NCI-H128 (cell line): ENCODE measurements at regions not wholly inside any gene's neighbourhood (a gene's known extent, or its start where the extent isn't known, plus 50 kb on each side); places are given as distances from the start of the nearest gene placed in this dataset.

ENCODE experiments used
- DNase-seq: peaks from one replicate; lab custom pipeline; 2025; ENCODE audit not compliant: unreplicated experiment; lab: John Stamatoyannopoulos, UW

DNA sequence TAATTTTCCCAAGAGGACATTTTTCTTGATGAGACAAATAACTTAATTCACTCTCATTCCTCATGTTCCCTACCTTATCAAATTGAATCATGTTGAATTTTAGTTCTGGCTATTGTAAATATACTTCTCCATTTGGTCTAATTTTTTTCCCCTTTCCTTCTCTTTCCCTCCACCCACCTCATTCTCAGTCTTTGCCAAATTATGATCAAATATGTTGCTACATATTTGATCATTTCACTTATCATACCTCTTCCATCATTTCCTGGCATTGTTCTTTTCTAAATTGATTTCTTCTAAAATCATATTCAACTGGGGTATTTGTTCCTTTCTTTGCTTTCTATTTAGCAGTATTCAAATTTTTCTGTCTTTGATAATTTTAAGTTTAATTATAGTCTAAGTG, 52.3 kb downstream of the HDGFL1 start:
- no peak for DNase-seq

DNA sequence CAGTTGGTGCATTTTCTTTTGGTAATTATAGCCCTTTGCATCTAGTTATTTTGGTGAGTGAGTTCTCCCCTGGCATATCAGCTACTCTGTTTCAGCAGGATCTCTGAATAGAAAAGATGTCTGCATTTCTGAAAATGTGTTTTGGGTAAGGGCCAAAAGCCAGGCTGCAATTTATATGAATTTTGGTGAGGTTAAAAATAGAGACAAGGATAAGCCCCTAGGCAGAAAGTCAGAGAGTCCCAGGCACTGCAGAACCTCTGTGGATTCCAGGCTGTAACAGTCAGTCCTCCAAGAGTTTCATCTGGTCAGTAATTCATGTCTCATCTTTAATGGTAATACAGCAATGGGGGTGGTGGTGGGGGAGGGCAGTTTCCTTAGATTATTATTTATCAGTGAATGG, 53.0 kb downstream of the HDGFL1 start:
- no peak for DNase-seq

DNA sequence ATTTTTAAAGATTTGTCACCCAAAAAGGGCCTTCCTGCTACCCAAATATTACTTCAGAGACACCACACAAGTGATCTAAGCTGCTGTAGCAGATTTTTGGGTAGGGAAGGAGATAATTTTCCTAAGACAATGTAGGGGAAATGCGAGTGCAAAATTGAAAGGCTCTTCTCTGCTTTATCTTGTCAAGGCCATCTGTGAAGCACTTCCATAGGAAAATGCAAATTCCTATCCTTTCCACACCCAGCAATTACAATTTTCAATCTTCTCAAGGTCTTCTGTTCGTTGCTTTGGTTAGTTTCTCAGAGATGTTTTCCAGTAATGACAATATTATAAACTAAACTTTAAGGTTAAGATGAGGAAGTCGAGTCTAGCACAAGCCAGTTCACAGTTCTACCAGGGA, 53.4 kb downstream of the HDGFL1 start:
- DNase-seq, result no peak

DNA sequence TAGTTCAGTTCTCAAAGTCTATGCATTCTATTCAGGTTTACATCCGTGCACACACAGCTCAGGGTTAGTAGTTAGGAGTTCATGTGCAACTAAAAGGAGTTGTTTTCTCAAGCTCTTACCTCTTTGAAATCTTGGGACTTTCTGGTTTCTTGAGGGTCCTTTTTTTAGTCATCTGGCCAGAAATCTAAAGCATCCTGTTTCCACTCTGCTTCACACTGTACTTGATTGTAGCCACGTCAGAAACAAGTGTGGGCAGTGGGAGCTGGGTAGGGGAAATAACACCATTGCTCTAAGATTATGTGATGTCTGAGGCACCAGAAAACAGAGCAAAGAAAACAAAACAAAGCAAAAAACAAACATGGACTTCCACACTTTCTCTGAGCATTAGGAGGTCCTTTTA, 58.3 kb downstream of the HDGFL1 start:
- no peak for DNase-seq

DNA sequence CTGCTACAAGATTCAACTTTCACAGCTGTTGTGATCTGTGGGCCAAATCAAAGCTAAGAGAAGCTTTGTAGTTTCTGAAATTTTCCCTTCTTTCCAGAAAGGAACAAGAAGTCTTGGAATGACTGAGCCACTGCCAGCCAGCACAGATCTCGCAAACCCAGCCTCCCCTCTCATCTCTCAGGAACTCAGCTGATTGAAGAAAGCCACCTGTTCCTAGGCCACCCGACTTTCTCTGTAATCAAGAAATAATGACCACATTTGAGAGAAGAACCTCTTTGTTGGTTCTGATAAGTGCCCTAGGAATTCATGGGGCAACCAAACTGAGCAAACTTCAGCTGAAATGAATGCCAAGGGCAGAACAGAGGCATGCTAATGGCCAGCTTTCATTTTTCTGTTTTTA, 61.7 kb downstream of the HDGFL1 start:
- no peak for DNase-seq

DNA sequence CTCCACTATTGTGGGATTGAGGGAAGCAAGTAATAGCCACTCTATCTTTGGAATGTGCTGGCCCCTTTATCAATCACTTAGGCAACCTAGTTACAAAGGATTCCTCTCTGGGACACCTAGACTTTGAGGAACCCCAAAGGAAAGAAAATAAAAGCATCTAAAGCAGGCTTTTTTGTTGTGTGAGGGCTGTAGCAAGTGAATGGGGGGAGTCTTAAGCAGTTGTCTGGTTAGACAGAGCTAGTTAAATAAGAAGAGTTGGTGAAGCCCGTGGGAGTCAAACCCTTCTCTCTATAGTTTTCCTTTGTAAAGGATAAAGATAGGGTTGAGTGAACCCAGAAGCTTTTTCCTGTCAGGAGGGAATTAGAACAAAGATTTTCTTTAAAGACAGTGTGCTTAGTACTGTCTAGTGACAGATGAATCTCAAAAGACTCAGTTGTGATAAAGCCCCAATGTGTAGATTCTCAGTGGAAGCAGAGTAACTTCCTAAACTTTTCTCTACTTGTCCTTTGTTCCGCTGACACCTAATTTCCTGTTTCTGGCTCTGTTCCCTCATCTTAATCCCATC, 63.3 kb downstream of the HDGFL1 start:
- DNase-seq, result no peak

DNA sequence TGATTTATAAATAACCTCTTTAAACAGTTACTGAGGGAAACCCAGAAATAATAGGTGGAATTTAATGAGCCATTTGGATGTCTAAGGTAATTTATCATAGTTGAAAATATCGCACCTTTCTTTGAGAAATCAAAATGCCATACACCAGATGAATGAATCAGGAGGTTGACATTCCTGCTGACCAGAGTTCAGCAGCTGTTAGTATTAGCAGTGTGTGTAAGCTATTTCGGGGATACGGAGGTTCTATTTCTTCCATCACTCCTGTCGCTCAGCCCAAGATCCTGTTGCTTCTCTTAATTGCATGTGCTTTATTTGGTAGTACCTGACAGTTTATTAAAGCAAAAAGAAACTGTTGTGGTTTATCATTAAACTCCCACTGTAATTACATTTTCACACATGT, 67.1 kb downstream of the HDGFL1 start:
- DNase-seq, result no peak

DNA sequence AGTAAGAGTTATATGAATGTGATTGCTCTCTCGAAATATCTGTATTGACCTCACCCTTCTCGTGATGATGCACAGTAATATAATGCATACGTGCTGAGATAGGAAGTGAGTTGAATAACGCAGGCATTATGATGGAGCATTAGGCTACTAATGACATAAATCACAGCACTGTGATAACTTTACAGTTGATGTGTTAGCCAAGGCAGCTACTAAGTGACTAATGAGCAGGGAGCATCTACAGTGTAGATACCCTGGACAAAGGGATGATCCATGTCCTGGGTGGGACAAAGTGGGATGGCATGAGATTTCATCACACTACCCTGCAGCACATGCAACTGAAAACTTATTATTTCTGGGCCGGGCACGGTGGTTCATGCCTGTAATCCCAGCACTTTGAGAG, 68.4 kb downstream of the HDGFL1 start:
- DNase-seq, result no peak

DNA sequence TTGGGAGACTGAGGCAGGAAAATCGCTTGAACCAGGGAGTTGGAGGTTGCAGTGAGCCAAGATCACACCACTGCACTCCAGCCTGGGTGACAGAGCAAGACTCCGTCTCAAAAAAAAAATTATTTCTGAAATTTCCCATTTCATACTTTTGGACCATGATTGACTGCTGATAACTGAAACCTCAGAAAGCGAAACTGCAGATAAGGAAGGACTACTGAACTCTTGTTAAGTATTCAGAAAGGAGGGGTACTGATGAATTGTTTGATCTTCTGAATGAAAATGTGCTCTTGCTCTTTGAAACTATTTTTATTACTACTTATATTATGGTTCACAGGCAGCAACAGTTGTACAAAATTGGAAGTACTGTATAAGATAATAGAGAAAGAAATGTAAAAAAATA, 69.0 kb downstream of the HDGFL1 start:
- no peak for DNase-seq

DNA sequence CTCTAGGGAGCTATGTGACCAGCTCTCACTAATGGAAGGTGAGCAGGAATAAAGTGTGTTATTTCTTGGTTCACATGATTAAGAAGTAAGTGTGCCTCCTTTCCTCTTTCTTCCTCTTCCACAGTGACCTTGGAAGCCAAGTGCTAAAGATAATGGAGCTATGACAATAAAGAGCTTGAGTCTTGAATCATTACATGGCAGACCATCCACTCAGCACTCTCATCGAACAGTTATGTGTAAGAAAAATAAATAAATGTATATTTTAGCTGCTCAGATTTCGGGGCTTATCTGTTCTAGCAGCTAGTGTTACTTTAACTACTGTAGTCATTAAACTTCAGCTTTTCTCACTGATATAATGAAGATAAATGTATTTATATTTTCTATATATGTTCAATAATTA, 72.9 kb downstream of the HDGFL1 start:
- no peak for DNase-seq

DNA sequence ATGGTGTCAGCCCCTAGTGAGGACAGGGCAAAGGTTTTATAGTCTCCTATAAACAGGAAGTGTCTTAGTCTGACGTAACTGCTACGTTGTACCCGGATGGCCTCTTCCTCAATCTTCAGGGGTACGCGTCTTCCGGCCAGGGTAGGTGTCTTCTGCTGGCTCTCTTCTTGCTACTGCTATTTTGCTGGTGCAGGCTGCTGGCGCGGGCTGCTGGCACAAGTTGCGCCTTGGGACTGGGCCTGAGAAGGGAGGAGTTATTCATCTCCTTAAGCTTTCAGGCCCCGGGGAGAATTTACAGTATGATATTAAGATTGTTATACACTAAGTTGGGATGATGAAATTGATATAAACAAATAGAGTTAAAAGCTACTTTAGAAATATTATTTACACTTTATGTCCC, 74.4 kb downstream of the HDGFL1 start:
- DNase-seq, result no peak

DNA sequence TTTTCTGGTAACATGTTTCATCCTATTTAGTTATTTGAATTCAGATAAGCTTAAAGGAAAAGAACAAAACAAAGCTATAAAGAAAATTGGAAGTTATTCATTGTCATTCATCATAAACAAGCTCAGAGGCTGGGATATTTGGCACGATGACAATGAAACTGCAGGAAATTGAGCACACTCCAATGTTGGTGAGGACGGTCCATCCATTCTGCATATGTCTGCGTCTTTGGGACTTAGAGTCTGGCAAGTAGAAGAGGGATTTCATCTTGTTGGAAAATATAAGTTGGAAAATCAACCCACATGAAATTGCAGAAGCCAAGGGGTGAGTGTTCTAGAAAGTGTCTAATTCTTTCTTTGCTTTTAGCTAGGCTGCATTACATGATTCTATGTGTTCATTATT, 78.4 kb downstream of the HDGFL1 start:
- no peak for DNase-seq

DNA sequence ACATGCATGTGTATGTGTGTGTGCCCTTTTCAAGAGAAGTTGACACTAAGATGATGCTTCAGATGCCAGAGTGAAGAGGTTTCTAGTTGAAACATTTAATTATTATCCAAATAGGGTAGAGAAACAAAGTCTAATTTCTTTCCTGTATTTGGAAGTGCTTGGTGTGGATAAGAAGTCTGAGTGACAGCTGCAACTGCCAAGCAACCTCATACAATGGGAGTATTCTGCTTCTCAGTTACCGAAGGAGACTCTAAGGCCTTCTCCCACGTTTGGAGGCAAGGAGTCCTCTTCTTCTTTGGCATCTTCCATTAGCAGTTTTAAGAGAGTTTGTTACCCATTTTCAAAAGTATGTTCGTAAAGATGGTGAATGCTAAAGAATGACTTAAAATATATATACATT, 82.4 kb downstream of the HDGFL1 start:
- no peak for DNase-seq

DNA sequence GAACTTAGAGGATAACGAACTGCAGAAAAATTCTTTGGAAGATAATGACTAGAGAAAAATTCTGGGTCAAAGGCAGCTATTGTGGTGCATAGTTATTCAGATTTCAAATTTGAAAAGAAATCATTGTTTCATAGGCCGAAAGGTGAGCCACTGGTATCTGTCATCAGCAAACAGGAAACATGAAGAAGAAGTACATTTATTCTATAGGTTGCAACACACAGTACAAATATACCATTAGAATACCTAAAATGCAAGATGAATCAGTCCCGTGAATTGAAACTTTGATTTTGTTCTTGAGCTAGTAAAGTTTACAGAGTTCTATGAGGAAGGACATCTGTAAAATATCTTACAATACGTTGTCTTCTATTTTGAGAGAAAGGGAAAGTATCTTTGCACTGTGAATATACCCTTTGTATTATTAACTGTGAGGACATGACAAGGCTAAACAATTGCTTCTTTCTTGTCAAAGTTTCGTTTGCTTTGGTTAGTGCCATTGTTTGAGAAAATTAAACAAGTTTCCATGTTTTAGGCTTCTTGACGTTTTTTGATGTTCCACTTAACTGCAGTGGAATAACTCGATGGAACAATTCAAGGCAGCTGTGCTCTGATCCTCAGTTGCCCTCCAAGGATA, 84.7 kb downstream of the HDGFL1 start:
- DNase-seq, result no peak

DNA sequence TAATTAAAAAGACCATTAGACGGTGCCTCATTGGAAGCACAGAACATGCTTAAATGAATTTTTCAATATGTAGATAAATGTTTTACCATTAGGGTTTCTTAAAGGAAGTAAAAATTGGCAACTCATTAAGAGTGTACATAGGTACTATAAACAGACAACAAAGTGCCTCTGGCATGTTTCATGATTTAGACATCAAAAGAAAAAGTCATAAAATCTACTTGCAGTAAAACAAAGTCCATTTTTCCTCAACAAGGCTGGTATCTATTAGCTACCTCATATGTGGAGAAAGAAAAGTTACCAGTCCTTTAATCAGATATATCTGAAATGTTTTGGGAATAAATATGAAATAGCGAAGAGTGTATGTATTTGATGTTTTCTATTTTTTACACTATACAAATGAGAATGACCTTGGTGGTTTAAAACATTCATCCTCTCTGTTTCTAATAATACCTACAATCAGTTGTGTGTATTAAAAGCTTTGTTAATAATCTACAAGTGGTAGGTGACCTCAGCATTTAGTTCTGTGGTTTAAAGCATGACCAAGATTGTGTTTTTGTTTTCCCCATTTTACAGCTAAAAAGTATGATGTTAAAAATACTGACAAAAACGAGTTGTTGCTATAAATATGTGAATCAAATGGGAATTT, 87.5 kb downstream of the HDGFL1 start:
- no peak for DNase-seq

DNA sequence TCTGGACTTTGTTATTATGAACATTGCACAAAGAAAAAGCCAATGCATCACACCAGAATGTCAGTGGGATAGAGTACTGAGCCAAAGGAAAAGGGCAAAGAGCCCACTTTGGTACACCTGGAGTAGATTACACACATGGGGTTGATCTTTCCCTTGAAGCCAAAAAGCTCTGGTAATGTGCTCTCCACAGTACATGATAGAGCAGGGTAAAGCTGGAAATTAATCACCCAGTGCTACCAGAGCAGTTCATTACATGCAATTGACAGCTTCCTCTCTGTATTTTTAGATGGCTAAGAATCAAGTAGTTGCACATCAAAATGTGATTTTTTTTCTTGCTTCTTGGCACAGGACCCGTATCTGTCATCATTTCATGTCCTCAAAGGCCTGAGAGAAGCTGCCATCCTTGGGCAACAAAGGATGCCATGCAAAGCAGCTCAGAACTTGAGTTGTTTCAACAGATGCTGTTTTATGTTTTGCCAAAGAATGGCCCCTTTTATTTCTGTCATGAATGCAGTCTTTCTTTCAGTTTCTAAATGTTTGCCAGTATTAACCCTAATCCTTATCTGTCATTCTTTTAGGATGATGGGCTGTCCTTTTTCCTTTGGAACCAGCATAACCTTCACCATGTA, 88.1 kb downstream of the HDGFL1 start:
- DNase-seq, result no peak

DNA sequence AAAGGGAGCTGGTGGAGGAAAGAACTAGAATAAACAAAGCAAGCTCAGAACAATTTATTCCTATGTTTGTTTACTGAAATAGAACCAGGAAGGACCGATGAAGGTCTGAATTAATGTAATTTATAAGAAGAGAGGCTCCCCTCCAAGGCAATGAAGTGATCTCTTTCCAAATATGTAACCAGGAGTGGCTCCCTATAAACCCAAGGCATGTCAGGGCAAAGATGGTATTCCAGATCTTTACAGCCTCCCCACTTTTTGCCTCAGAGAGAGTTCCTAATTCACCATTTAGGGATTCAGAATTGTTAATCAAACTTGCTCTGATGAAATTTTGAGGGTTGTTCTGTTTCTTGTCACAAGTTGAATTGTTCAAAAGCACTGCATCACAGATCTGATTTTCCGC, 88.8 kb downstream of the HDGFL1 start:
- DNase-seq, result no peak

DNA sequence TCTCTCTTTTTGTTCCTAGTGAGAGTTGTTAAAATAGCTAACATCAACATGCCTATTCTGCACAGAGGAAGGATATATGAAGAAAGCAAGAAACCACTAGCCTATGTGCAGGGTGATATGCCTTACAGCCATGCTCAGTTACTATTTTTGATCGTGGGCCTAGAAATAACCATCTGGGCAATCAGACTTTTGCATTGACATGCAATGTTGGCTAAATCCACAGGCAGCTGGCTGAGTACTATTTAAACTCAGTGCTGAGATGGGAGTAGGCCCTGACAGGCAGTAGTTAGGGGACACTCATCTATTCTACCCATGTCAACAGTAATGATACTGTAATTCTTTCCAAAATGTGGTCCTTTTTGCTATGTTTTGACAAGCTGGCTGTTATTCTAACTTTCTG, 89.6 kb downstream of the HDGFL1 start:
- DNase-seq, result no peak

DNA sequence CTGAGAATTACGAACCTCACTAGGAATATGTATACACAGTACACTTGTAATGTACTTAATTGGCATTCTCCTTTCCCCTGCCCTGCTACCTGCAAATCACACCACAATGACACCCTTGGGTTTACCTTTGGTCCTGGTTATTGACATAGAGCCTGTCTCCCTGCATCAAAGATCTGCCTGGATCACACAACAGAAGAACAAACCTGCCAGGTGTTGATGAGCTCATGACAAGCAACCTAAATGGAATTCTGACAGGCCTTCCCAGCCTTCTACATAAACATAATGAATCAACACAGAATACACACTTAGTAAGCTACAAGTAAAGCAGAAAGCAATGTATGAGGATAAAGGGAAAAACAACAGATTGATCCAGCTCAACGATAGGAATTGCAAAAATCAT, 95.6 kb downstream of the HDGFL1 start:
- DNase-seq, result no peak

DNA sequence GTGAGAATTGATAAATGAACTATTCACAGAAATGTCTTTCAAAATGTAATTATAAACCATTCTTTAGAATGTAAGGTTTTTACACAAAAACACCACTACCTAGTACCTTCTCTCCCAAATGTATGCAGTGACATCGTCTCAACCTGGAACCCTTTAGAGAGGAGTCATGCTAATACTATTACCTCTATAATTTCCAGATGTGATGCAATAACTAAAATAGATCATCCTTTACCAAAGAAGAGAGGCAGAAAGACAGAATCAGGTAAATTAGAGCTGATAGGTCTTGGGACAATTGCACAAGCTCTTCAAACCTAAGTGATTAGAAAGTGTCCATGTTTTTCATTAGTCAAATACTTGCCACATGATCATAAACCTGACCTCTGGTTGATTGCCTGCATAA, 96.7 kb downstream of the HDGFL1 start:
- DNase-seq, result no peak

DNA sequence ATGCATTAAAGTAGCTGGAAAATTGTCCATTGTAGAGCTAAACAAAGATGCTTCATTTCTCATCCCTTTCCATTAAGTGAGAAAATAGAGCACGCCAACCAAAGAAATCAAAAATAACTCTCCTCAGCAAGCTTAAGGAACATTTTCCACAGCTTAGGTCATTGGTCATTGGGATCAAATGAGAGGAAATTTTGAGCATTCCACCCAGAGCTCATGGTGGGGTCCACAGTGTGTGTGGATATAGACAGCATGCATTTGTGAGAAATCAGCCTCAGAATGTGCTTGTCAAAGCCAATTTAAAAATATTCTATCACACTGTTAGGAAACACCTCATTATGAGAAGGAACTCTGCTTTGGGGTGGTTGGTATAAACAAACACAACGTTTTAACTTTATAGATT, 97.2 kb downstream of the HDGFL1 start:
- no peak for DNase-seq

DNA sequence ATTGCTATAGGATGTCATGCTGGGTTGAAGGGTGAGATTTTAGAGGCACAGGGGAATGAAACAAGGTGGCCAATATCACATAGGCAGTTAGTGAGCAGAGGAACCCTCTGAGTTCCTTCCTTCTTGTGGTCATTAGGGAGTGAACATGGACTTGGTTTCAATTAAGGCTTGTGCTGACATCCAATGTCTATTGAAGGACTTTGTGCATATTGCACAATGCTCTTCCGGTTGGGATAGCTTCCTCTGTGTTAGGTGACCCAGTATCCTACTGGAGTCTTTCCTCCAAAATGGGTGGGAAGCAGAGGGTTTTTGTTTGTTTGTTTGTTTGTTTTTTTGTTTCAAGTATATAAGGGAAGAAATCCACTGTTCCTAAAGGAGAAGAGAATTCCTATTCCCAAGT, 98.5 kb downstream of the HDGFL1 start:
- no peak for DNase-seq

DNA sequence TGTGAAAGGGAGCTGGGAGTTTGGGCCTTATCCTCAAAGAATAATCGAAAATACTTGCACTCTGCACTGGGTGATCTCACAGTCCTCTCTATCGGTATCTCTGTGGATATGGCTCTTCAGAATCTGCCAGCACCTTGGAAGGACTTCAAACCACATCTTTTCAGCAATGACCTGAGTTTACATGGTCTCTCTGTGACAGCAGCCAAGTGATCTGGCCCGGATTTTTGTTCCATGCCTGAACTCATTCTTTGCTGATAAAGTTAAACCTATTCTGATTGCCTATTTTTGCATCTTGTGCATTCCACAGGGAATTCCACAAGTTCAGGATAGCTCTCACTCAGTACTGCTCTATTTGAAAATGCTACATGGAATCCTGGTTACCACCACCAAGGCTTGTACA, 98.9 kb downstream of the HDGFL1 start:
- DNase-seq, result no peak
